ENCODE measurements at regions not wholly inside any gene's neighbourhood (a gene's known extent, or its start where the extent isn't known, plus 50 kb on each side); places are given as distances from the start of the nearest gene placed in this dataset.

GRCh38 chr20:12019715-12020114 is 102.0 kb downstream of the BTBD3 start:
- FAIRE-seq (no peak), DNase-seq (ENCODE audit: extremely low spot score, insufficient read length, low read depth) (no peak)

- DNase-seq (ENCODE audit: extremely low spot score, insufficient read length, low read depth) (no peak), FAIRE-seq (no peak)
Measured at GRCh38 chr20:12020846-12021245, 103.2 kb downstream of the BTBD3 start.

GRCh38 chr20:12022126-12022525 is 104.4 kb downstream of the BTBD3 start:
- FAIRE-seq (no peak), DNase-seq (ENCODE audit: extremely low spot score, insufficient read length, low read depth) (no peak)

- FAIRE-seq (no peak), DNase-seq (ENCODE audit: extremely low spot score, insufficient read length, low read depth) (no peak)
Measured at GRCh38 chr20:12023194-12023795, 105.6 kb downstream of the BTBD3 start.

- DNase-seq (ENCODE audit: extremely low spot score, insufficient read length, low read depth) (no peak), FAIRE-seq (no peak)
Measured at GRCh38 chr20:12028771-12029170, 111.1 kb downstream of the BTBD3 start.

- DNase-seq (ENCODE audit: extremely low spot score, insufficient read length, low read depth) (no peak), FAIRE-seq (no peak)
Measured at GRCh38 chr20:12030470-12030869, 112.8 kb downstream of the BTBD3 start.

GRCh38 chr20:12036142-12036541 is 118.4 kb downstream of the BTBD3 start:
- FAIRE-seq (no peak), DNase-seq (ENCODE audit: extremely low spot score, insufficient read length, low read depth) (no peak)

- no peak for FAIRE-seq
Measured at GRCh38 chr20:12037521-12037920, 119.8 kb downstream of the BTBD3 start.

GRCh38 chr20:12040261-12040660 is 122.6 kb downstream of the BTBD3 start:
- DNase-seq (ENCODE audit: extremely low spot score, insufficient read length, low read depth) (no peak), FAIRE-seq (no peak)

More at GRCh38 chr20:12037521-12037920, 119.8 kb downstream of the BTBD3 start:
- DNase-seq (ENCODE audit: extremely low spot score, insufficient read length, low read depth): no peak

GRCh38 chr20:12044969-12045368 is 127.3 kb downstream of the BTBD3 start:
- no peak for FAIRE-seq

GRCh38 chr20:12047838-12048432 is 130.2 kb downstream of the BTBD3 start:
- DNase-seq (ENCODE audit: extremely low spot score, insufficient read length, low read depth) (no peak), FAIRE-seq (no peak)

More at GRCh38 chr20:12044969-12045368, 127.3 kb downstream of the BTBD3 start:
- DNase-seq (ENCODE audit: extremely low spot score, insufficient read length, low read depth): no peak

- FAIRE-seq: no peak
Measured at GRCh38 chr20:12049125-12049524, 131.4 kb downstream of the BTBD3 start.

GRCh38 chr20:12051206-12052163 is 133.8 kb downstream of the BTBD3 start:
- no peak for DNase-seq (ENCODE audit: extremely low spot score, insufficient read length, low read depth)
- no peak for FAIRE-seq

More at GRCh38 chr20:12049125-12049524, 131.4 kb downstream of the BTBD3 start:
- DNase-seq (ENCODE audit: extremely low spot score, insufficient read length, low read depth): no peak

GRCh38 chr20:12053353-12053752 is 135.7 kb downstream of the BTBD3 start:
- FAIRE-seq: no peak
- no peak for DNase-seq (ENCODE audit: extremely low spot score, insufficient read length, low read depth)

- no peak for FAIRE-seq
- DNase-seq (ENCODE audit: extremely low spot score, insufficient read length, low read depth): no peak
Measured at GRCh38 chr20:12054556-12054955, 136.9 kb downstream of the BTBD3 start.

- FAIRE-seq: no peak
- DNase-seq (ENCODE audit: extremely low spot score, insufficient read length, low read depth): no peak
Measured at GRCh38 chr20:12055161-12055560, 137.5 kb downstream of the BTBD3 start.

GRCh38 chr20:12056839-12057238 is 139.1 kb downstream of the BTBD3 start:
- DNase-seq (ENCODE audit: extremely low spot score, insufficient read length, low read depth): no peak

GRCh38 chr20:12057778-12058177 is 140.1 kb downstream of the BTBD3 start:
- DNase-seq (ENCODE audit: extremely low spot score, insufficient read length, low read depth) (no peak), FAIRE-seq (no peak)

More at GRCh38 chr20:12056839-12057238, 139.1 kb downstream of the BTBD3 start:
- FAIRE-seq: no peak

GRCh38 chr20:12058216-12058615 is 140.5 kb downstream of the BTBD3 start:
- FAIRE-seq (no peak), DNase-seq (ENCODE audit: extremely low spot score, insufficient read length, low read depth) (no peak)

GRCh38 chr20:12061466-12061865 is 143.8 kb downstream of the BTBD3 start:
- DNase-seq (ENCODE audit: extremely low spot score, insufficient read length, low read depth) (no peak), FAIRE-seq (no peak)
